Endodermal cell (in vitro differentiated cells): ENCODE measurements at regions not wholly inside any gene's neighbourhood (a gene's known extent, or its start where the extent isn't known, plus 50 kb on each side); places are given as distances from the start of the nearest gene placed in this dataset.

ENCODE experiments used
- DNase-seq: peaks from one replicate; pipeline ENCODE4 v3.0.0-alpha.2; 2017
- H3K27ac ChIP-seq: 2 replicates; pipeline ENCODE4 v1.5.1; 2013; ENCODE audit warnings: mild to moderate bottlenecking, low read depth, low read length, moderate library complexity
- H3K27me3 ChIP-seq: 2 replicates; pipeline ENCODE4 v1.6.1; 2013; ENCODE audit warnings: mild to moderate bottlenecking, low read length, moderate library complexity; ENCODE audit not compliant: insufficient read depth, control insufficient read depth, poor library complexity, severe bottlenecking
- H3K36me3 ChIP-seq: 2 replicates; pipeline ENCODE4 v1.7.0; 2013; ENCODE audit warnings: mild to moderate bottlenecking, low read length, moderate library complexity; ENCODE audit not compliant: control insufficient read depth, insufficient read depth
- H3K4me1 ChIP-seq: one replicate; pipeline ENCODE4 v1.7.0; 2013; ENCODE audit warnings: low read length; ENCODE audit not compliant: control insufficient read depth, insufficient read depth
- H3K4me3 ChIP-seq: 2 replicates; pipeline ENCODE4 v1.5.1; 2013; ENCODE audit warnings: mild to moderate bottlenecking, low read length, moderate library complexity
- H3K9ac ChIP-seq: 2 replicates; pipeline ENCODE4 v1.6.1; 2013; ENCODE audit warnings: mild to moderate bottlenecking, low read length, moderate library complexity; ENCODE audit not compliant: poor library complexity, severe bottlenecking; ENCODE audit errors: extremely low read depth
- H3K9me3 ChIP-seq: 2 replicates; pipeline ENCODE4 v1.6.1; 2013; ENCODE audit warnings: mild to moderate bottlenecking, low read length, moderate library complexity; ENCODE audit not compliant: control insufficient read depth
- H3K27ac Mint-ChIP-seq: 2 replicates; pipeline ENCODE4 v1.8.0; 2020; ENCODE audit warnings: mixed read lengths
- H3K27me3 Mint-ChIP-seq: 2 replicates; pipeline ENCODE4 v1.8.0; 2021; ENCODE audit warnings: mild to moderate bottlenecking, mixed read lengths; ENCODE audit not compliant: insufficient read depth
- H3K36me3 Mint-ChIP-seq: 2 replicates; pipeline ENCODE4 v1.8.0; 2020; ENCODE audit warnings: low read depth, mixed read lengths
- H3K4me1 Mint-ChIP-seq: 2 replicates; pipeline ENCODE4 v1.8.0; 2020; ENCODE audit warnings: mixed read lengths
- H3K4me3 Mint-ChIP-seq: 2 replicates; pipeline ENCODE4 v1.8.0; 2020; ENCODE audit warnings: mild to moderate bottlenecking, moderate library complexity, mixed read lengths
- H3K9me3 Mint-ChIP-seq: 2 replicates; pipeline ENCODE4 v1.8.0; 2020; ENCODE audit warnings: mild to moderate bottlenecking, mixed read lengths
- WGBS, 2 experiments: methylation state at CpG; one replicate each; pipeline versions ENCODE4 v1.1.5 to v1.1.7; 2013; ENCODE audit warnings: missing lambda C conversion rate in 2 of 2, mixed read lengths in 1 of 2; ENCODE audit not compliant: insufficient coverage in 1 of 2, insufficient read length in 1 of 2; 5-methylcytosine and 5-hydroxymethylcytosine counted together
- TF ChIP-seq, protein P1 (sequence below): fragments of 200-600 bp; sonication (generic); conservative IDR thresholded peaks from 2 replicates; pipeline ENCODE4 v1.5.0; 2021; ENCODE audit warnings: antibody characterized with exemption, mild to moderate bottlenecking

DNA sequence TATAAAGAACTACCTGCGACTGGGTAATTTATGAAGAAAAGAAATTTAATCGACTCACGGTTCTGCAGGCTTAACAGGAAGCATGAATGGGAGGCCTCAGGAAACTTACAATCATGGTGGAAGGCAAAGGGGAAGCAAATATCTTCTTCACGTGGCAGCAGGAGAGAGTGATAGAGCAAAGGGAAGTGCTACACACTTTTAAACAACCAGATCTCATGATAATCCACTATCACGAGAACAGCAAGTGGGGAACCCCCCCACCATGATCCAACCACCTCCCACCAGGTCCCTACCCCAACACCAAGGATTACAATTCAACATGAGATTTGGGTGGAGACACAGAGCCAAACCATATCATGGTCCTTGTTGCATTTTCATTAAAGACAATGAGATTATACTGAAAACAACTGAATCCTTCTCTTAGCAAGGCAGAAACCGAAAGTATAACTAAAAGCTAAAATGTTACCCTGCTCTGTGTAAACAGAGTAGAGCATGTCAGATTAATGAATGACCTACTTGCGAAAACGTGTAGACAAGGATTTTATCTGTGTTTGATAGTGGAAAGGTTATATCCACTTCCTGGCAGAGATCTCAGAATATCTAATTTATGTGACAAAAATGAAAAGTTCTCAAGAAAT, 60.1 kb upstream of the RBBP8 start:
- Histone ChIP-seq H3K4me3 (no peak overlapping the region), H3K9me3 (no peaks in the 10 kb centered on the region), H3K4me1 (peaks cover 14% of the 10 kb centered on the region), H3K36me3 (no peaks in the 10 kb centered on the region), H3K27ac (no peak overlapping the region), H3K27me3 (no peaks in the 10 kb centered on the region), H3K9ac (no peak overlapping the region)
- 89 to 100% methylated on average over 4 to 8 of the region's 8 CpGs for WGBS, 2 experiments
- Mint-ChIP-seq H3K27me3 (no peaks in the 10 kb centered on the region), H3K36me3 (no peaks in the 10 kb centered on the region), H3K27ac (no peak overlapping the region), H3K9me3 (no peaks in the 10 kb centered on the region), H3K4me3 (no peak overlapping the region), H3K4me1 (peaks cover 28% of the 10 kb centered on the region)
- TF ChIP-seq, protein P1, sequence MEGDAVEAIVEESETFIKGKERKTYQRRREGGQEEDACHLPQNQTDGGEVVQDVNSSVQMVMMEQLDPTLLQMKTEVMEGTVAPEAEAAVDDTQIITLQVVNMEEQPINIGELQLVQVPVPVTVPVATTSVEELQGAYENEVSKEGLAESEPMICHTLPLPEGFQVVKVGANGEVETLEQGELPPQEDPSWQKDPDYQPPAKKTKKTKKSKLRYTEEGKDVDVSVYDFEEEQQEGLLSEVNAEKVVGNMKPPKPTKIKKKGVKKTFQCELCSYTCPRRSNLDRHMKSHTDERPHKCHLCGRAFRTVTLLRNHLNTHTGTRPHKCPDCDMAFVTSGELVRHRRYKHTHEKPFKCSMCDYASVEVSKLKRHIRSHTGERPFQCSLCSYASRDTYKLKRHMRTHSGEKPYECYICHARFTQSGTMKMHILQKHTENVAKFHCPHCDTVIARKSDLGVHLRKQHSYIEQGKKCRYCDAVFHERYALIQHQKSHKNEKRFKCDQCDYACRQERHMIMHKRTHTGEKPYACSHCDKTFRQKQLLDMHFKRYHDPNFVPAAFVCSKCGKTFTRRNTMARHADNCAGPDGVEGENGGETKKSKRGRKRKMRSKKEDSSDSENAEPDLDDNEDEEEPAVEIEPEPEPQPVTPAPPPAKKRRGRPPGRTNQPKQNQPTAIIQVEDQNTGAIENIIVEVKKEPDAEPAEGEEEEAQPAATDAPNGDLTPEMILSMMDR: no peak
- no peak for DNase-seq

DNA sequence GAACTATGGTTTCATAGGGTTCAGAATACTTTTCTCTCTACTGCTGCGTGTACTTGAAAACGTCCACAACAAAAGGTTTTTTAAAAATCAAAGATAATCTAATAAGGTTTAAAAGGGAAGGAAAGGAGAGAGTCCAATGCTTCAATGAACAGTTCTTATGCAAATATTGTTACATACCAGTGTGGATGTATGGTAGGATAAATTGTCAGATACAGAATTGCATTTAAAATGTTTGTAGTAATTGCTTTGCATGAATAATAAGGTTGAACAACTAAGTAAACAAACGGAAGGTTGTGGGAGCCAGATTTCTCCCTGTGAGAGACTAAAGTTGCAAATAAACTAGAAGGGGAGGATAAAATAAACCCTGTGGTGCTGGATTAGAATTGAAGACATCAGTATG, 53.8 kb upstream of the RBBP8 start:
- WGBS, 2 experiments: 83 to 87% methylated on average over 2 to 3 of the region's 3 CpGs
- H3K4me1 ChIP-seq: peaks cover 2% of the 10 kb centered on the region
- H3K36me3 ChIP-seq: no peaks in the 10 kb centered on the region
- no peak overlapping the region for H3K27ac ChIP-seq
- peaks cover under 1% of the 10 kb centered on the region for H3K9me3 Mint-ChIP-seq
- no peak overlapping the region for H3K4me3 Mint-ChIP-seq
- TF ChIP-seq, protein P1: no peak
- H3K9me3 ChIP-seq: no peaks in the 10 kb centered on the region
- no peak overlapping the region for H3K9ac ChIP-seq
- DNase-seq: no peak
- peaks cover 18% of the 10 kb centered on the region for H3K4me1 Mint-ChIP-seq
- H3K4me3 ChIP-seq: no peak overlapping the region
- H3K27me3 Mint-ChIP-seq: no peaks in the 10 kb centered on the region
- no peaks in the 10 kb centered on the region for H3K27me3 ChIP-seq
- H3K36me3 Mint-ChIP-seq: no peaks in the 10 kb centered on the region
- no peak overlapping the region for H3K27ac Mint-ChIP-seq

DNA sequence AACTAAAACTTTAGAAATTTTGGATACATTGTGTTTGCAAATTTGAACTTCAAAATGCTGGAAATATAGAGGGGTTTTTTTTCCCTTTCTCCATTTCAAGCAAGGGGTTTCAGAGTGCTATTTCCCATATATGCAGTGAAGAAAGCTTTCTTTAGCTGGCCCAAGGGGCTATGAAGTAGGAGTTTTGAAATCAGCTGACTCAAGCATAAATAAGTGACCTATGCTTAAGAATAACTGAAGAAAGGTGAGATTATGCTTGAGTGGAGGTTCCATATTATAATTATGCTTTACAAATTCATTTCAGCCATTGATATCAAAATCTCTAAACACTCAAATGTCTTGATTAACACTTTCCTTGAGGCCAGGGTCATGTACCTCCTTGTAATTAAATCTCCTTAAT, 51.0 kb upstream of the RBBP8 start:
- Mint-ChIP-seq H3K36me3 (peaks cover 8% of the 10 kb centered on the region), H3K4me3 (no peak overlapping the region), H3K27ac (no peak overlapping the region), H3K9me3 (peaks cover 28% of the 10 kb centered on the region), H3K27me3 (no peaks in the 10 kb centered on the region), H3K4me1 (peaks cover 18% of the 10 kb centered on the region)
- Histone ChIP-seq H3K4me1 (no peaks in the 10 kb centered on the region), H3K9ac (no peak overlapping the region), H3K9me3 (peaks cover 10% of the 10 kb centered on the region), H3K27me3 (no peaks in the 10 kb centered on the region), H3K27ac (no peak overlapping the region), H3K4me3 (no peak overlapping the region), H3K36me3 (no peaks in the 10 kb centered on the region)
- DNase-seq: no peak
- TF ChIP-seq, protein P1: no peak
